ENCODE measurements at regions not wholly inside any gene's neighbourhood (a gene's known extent, or its start where the extent isn't known, plus 50 kb on each side); places are given as distances from the start of the nearest gene placed in this dataset.

DNA sequence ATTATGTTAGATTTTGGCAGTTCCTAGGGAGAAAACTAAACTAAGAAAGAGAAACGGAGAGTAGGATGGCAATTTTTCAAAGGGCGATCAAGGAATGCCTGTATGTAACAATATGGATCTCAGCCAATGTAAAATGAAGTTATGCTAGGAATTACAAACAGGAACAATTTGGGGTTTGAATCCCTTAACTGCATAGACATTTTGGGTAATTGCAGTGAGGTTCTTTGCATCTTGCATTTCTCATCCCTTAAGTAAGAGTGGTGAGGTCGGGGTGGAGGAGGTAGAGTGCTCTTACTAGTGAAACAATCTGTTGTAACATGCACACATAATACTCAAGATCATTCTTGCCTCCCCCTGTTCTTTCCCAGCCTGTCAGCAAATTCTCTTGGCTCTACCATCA, 137.6 kb downstream of the NPR3 start:
- no TSS peak for BruUV-seq (replicated peaks)

DNA sequence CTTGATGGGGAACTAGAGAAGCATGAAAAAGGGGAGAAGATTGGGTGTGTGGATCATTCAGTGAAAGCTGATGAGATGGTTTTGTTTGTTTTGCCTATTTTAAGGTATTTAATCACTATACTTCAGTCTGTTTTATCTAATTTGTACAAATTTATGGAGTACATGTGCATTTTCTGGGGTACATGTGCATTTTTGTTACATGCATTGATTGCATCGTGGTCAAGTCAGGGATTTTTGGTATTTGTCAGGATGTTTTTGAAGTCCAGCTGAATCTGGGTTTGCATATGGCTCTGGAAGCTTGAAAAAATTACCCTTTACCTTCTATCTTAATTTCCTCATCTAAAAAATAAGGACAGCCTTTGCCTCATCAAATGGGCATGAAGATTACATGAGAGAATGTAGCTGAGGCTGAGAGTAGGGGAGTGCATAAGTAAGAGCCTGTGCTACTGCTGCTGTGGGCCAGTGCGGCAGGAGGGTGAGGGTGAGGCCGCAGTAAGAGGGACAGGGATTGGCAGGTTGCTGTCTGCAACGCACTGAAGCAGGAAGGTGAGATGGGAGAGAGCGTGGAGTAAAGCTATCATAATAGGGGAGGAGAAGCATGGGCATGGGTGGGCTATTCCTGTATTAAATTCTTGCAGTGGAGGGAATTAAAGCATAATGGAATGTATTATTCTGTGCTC, 139.8 kb downstream of the NPR3 start:
- ChIA-PET CTCF (ENCODE audit: low intra/inter-chr PET ratio) (no interaction called here), POLR2A (no interaction called here)
- in situ Hi-C loops (cut with MboI): no loop called here
- intact Hi-C loops (cut with micrococcal nuclease): no loop called here
- H3K4me2 ChIP-seq (ENCODE audit: insufficient read depth, low read length): no peak overlapping the region
- ATAC-seq: no peak
- H3K79me2 ChIP-seq (ENCODE audit: control insufficient read depth, insufficient read depth, low read length): no peaks in the 10 kb centered on the region
- H3K9ac ChIP-seq (ENCODE audit: insufficient read depth in 1 of 2, low read depth in 2 of 2, low read length in 2 of 2): no peak overlapping the region
- BruUV-seq (replicated peaks): no TSS peak
- TF ChIP-seq POLR3G (IDR thresholded peaks at IDR 0.05; ENCODE audit: extremely low read depth, insufficient read length, insufficient replicate concordance): no peak
- H3K4me3 ChIP-seq: no peak overlapping the region
- WGBS (ENCODE audit: insufficient coverage, low coverage, missing lambda C conversion rate): 1% methylated on average over 5 of the region's 5 CpGs
- no peaks in the 10 kb centered on the region for H4K20me1 ChIP-seq (replicated peaks; ENCODE audit: control insufficient read depth, insufficient read depth, low read length)
- H3K27ac ChIP-seq (ENCODE audit: extremely low read depth, low read depth, low read length): no peak overlapping the region
- no peaks in the 10 kb centered on the region for H3K4me1 ChIP-seq (replicated peaks in 1 of 2; ENCODE audit: control insufficient read depth in 2 of 2, insufficient read depth in 2 of 2, low read length in 2 of 2)
- H3K27me3 ChIP-seq (ENCODE audit: control insufficient read depth in 2 of 2, insufficient read depth in 2 of 2, low read length in 2 of 2): no peaks in the 10 kb centered on the region
- FAIRE-seq: no peak
- no peaks in the 10 kb centered on the region for H3K36me3 ChIP-seq (ENCODE audit: control insufficient read depth, insufficient read depth, low read length)
- no peak for DNase-seq (ENCODE audit: extremely low read depth in 1 of 4, low spot score in 3 of 4)
- 0 out of 2 replicates have a peak, but pooled peaks cover 3% of the 10 kb centered on the region for H3K9me3 ChIP-seq (replicated peaks; ENCODE audit: control insufficient read depth, insufficient read depth, low read depth, low read length)
- no peaks in the 10 kb centered on the region for H3K9me1 ChIP-seq (ENCODE audit: control insufficient read depth, insufficient read depth, low read length)
- H2AFZ ChIP-seq (ENCODE audit: low read depth, low read length): no peak overlapping the region

More for the DNA sequence above, 137.6 kb downstream of the NPR3 start:
- H3K9me3 ChIP-seq (replicated peaks; ENCODE audit: control insufficient read depth, insufficient read depth, low read depth, low read length): no peaks in the 10 kb centered on the region
- H3K27ac ChIP-seq (ENCODE audit: extremely low read depth, low read depth, low read length): no peak overlapping the region
- no peaks in the 10 kb centered on the region for H4K20me1 ChIP-seq (replicated peaks; ENCODE audit: control insufficient read depth, insufficient read depth, low read length)
- FAIRE-seq (no peak), ATAC-seq (no peak), DNase-seq (ENCODE audit: extremely low read depth in 1 of 4, low spot score in 3 of 4) (no peak)
- no peaks in the 10 kb centered on the region for H3K9me1 ChIP-seq (ENCODE audit: control insufficient read depth, insufficient read depth, low read length)
- H3K4me2 ChIP-seq (ENCODE audit: insufficient read depth, low read length): no peak overlapping the region
- no peaks in the 10 kb centered on the region for H3K4me1 ChIP-seq (replicated peaks in 1 of 2; ENCODE audit: control insufficient read depth in 2 of 2, insufficient read depth in 2 of 2, low read length in 2 of 2)
- ChIA-PET POLR2A (no interaction called here), CTCF (ENCODE audit: low intra/inter-chr PET ratio) (no interaction called here)
- no peak overlapping the region for H3K4me3 ChIP-seq
- H3K79me2 ChIP-seq (ENCODE audit: control insufficient read depth, insufficient read depth, low read length): no peaks in the 10 kb centered on the region
- H2AFZ ChIP-seq (ENCODE audit: low read depth, low read length): no peak overlapping the region
- WGBS (ENCODE audit: insufficient coverage, low coverage, missing lambda C conversion rate): 0% methylated on average over 3 of the region's 3 CpGs
- no peaks in the 10 kb centered on the region for H3K36me3 ChIP-seq (ENCODE audit: control insufficient read depth, insufficient read depth, low read length)
- no peaks in the 10 kb centered on the region for H3K27me3 ChIP-seq (ENCODE audit: control insufficient read depth in 2 of 2, insufficient read depth in 2 of 2, low read length in 2 of 2)
- intact Hi-C loops (cut with micrococcal nuclease): no loop called here
- TF ChIP-seq BMI1 (IDR thresholded peaks at IDR 0.05; ENCODE audit: low read length) (no peak), POLR3A (IDR thresholded peaks at IDR 0.05; ENCODE audit: borderline replicate concordance, extremely low read depth, insufficient read depth, insufficient read length) (no peak), ZNF23 (CRISPR knock-in tag; IDR thresholded peaks at IDR 0.05) (no peak), CREB1 (IDR thresholded peaks at IDR 0.05) (no peak), CREB1 (CRISPR knock-in tag; IDR thresholded peaks at IDR 0.05) (no peak)
- TF ChIP-seq, protein P1, sequence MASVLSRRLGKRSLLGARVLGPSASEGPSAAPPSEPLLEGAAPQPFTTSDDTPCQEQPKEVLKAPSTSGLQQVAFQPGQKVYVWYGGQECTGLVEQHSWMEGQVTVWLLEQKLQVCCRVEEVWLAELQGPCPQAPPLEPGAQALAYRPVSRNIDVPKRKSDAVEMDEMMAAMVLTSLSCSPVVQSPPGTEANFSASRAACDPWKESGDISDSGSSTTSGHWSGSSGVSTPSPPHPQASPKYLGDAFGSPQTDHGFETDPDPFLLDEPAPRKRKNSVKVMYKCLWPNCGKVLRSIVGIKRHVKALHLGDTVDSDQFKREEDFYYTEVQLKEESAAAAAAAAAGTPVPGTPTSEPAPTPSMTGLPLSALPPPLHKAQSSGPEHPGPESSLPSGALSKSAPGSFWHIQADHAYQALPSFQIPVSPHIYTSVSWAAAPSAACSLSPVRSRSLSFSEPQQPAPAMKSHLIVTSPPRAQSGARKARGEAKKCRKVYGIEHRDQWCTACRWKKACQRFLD (CRISPR knock-in tag; IDR thresholded peaks at IDR 0.05): no peak
- no peak overlapping the region for H3K9ac ChIP-seq (ENCODE audit: insufficient read depth in 1 of 2, low read depth in 2 of 2, low read length in 2 of 2)
- in situ Hi-C loops (cut with MboI): no loop called here
